Gastroesophageal sphincter (tissue), 3 donors: ENCODE measurements at regions not wholly inside any gene's neighbourhood (a gene's known extent, or its start where the extent isn't known, plus 50 kb on each side); places are given as distances from the start of the nearest gene placed in this dataset.

Experiments
- POLR2A ChIP-seq, 2 donors: fragments of 450-650 bp; IDR thresholded peaks; one replicate each; pipeline ENCODE4 v1.6.1; 2017; ENCODE audit warnings: antibody characterized with exemption in 2 of 2, mild to moderate bottlenecking in 2 of 2, moderate library complexity in 1 of 2
- TF ChIP-seq, protein P1 (sequence below), 4 experiments: fragments of 200-600 bp in 2 of 4; fragments of 450-650 bp in 2 of 4; sonication (generic) in 1 of 4; IDR thresholded peaks; one replicate each; pipeline ENCODE4 v1.5.1; 2017 to 2019; ENCODE audit warnings: antibody characterized with exemption in 4 of 4, mild to moderate bottlenecking in 2 of 4, moderate library complexity in 2 of 4

DNA sequence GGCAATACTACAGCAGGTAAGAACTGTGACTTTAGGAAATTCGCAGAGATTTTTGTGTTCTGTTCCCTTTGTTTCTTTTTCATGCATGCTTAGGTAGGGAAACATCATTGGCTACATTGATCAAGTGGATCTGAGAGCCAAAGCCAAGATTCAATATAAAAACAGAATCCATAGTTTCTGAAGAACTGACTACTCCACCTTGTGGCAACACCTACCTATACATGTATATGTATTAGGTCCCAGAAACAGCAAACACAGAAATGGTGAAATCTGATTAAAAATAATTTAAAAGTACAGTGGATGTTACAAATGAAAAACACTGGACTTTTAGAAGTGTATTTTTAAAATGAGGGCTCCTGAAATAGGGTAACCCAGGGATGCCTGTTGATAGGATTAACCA, 322.6 kb upstream of the MAOA start:
- TF ChIP-seq, protein P1, sequence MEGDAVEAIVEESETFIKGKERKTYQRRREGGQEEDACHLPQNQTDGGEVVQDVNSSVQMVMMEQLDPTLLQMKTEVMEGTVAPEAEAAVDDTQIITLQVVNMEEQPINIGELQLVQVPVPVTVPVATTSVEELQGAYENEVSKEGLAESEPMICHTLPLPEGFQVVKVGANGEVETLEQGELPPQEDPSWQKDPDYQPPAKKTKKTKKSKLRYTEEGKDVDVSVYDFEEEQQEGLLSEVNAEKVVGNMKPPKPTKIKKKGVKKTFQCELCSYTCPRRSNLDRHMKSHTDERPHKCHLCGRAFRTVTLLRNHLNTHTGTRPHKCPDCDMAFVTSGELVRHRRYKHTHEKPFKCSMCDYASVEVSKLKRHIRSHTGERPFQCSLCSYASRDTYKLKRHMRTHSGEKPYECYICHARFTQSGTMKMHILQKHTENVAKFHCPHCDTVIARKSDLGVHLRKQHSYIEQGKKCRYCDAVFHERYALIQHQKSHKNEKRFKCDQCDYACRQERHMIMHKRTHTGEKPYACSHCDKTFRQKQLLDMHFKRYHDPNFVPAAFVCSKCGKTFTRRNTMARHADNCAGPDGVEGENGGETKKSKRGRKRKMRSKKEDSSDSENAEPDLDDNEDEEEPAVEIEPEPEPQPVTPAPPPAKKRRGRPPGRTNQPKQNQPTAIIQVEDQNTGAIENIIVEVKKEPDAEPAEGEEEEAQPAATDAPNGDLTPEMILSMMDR (IDR thresholded peaks at IDR 0.05): no peak
- no peak for TF ChIP-seq POLR2A (IDR thresholded peaks at IDR 0.05)
